HL-60 (cell line): ENCODE measurements at regions not wholly inside any gene's neighbourhood (a gene's known extent, or its start where the extent isn't known, plus 50 kb on each side); places are given as distances from the start of the nearest gene placed in this dataset.

ENCODE experiments used
- CTCF ChIP-seq: IDR thresholded peaks from one replicate; pipeline ENCODE4 v1.5.1; 2011; ENCODE audit warnings: low read length, control low read depth, inconsistent platforms; ENCODE audit not compliant: insufficient read depth
- POLR2AphosphoS5 ChIP-seq: IDR thresholded peaks from 2 replicates; pipeline ENCODE4 v1.6.1; 2012; ENCODE audit warnings: low read depth
- REST ChIP-seq: IDR thresholded peaks from 2 replicates; pipeline ENCODE4 v1.6.1; 2012; ENCODE audit warnings: low read depth; ENCODE audit not compliant: insufficient replicate concordance
- SPI1 ChIP-seq: IDR thresholded peaks from 2 replicates; pipeline ENCODE4 v1.6.1; 2012; ENCODE audit warnings: low read depth, mild to moderate bottlenecking, borderline replicate concordance

GRCh38 chr15:49707598-49707997 is 86.8 kb downstream of the DTWD1 start:
- TF ChIP-seq CTCF (no peak), POLR2AphosphoS5 (no peak), REST (no peak), SPI1 (no peak)
